Lower lobe of right lung (tissue), 2 donors: ENCODE measurements at regions not wholly inside any gene's neighbourhood (a gene's known extent, or its start where the extent isn't known, plus 50 kb on each side); places are given as distances from the start of the nearest gene placed in this dataset.

Experiments
- ATAC-seq, 2 donors: fragments of 200-7000 bp; cut with Tn5 transposase; one replicate each; pipeline ENCODE4 v1.9.1; 2020 to 2022; ENCODE audit warnings: mild to moderate bottlenecking in 2 of 2, moderate library complexity in 2 of 2
- DNase-seq: peaks from one replicate; pipeline ENCODE4 v3.0.0-alpha.2; 2020
- H3K27ac ChIP-seq: fragments of 200-600 bp; one replicate; pipeline ENCODE4 v1.8.0; 2022
- H3K27me3 ChIP-seq: fragments of 200-600 bp; one replicate; pipeline ENCODE4 v1.8.0; 2022; ENCODE audit warnings: low read depth
- H3K36me3 ChIP-seq: fragments of 200-600 bp; one replicate; pipeline ENCODE4 v1.8.0; 2022; ENCODE audit warnings: mild to moderate bottlenecking
- H3K4me1 ChIP-seq: fragments of 200-600 bp; one replicate; pipeline ENCODE4 v1.8.0; 2022
- H3K4me3 ChIP-seq: fragments of 200-600 bp; one replicate; pipeline ENCODE4 v1.8.0; 2022; ENCODE audit warnings: mild to moderate bottlenecking
- H3K9me3 ChIP-seq: fragments of 200-600 bp; one replicate; pipeline ENCODE4 v1.8.0; 2022
- intact Hi-C: fragments of 100-400 bp; cut with DNase I; formaldehyde crosslinking; loops from one replicate; pipeline ENCODE4 v1.11.0; 2022
- TF ChIP-seq, protein P1 (sequence below): fragments of 200-600 bp; IDR thresholded peaks from one replicate; pipeline ENCODE4 v1.8.0; 2022; ENCODE audit warnings: antibody characterized with exemption, mild to moderate bottlenecking
- donor health status: DM: no; HTN: yes; CAD: no; lungs with severe emphysema.

GRCh38 chr1:61605607-61606321 lies 119.2 kb downstream of the TM2D1 start:
- Histone ChIP-seq H3K4me1 (no peaks in the 10 kb centered on the region), H3K9me3 (no peaks in the 10 kb centered on the region), H3K27me3 (no peaks in the 10 kb centered on the region), H3K27ac (peak overlapping the region; percentile 69), H3K36me3 (no peaks in the 10 kb centered on the region), H3K4me3 (no peak overlapping the region)
- intact Hi-C loops: no loop called here
- DNase-seq (no peak), ATAC-seq (no peak)
- TF ChIP-seq, protein P1, sequence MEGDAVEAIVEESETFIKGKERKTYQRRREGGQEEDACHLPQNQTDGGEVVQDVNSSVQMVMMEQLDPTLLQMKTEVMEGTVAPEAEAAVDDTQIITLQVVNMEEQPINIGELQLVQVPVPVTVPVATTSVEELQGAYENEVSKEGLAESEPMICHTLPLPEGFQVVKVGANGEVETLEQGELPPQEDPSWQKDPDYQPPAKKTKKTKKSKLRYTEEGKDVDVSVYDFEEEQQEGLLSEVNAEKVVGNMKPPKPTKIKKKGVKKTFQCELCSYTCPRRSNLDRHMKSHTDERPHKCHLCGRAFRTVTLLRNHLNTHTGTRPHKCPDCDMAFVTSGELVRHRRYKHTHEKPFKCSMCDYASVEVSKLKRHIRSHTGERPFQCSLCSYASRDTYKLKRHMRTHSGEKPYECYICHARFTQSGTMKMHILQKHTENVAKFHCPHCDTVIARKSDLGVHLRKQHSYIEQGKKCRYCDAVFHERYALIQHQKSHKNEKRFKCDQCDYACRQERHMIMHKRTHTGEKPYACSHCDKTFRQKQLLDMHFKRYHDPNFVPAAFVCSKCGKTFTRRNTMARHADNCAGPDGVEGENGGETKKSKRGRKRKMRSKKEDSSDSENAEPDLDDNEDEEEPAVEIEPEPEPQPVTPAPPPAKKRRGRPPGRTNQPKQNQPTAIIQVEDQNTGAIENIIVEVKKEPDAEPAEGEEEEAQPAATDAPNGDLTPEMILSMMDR: no peak

- TF ChIP-seq, protein P1: no peak
- ATAC-seq (no peak), DNase-seq (no peak)
- Histone ChIP-seq H3K27ac (no peak overlapping the region), H3K4me1 (no peaks in the 10 kb centered on the region), H3K4me3 (no peak overlapping the region), H3K27me3 (no peaks in the 10 kb centered on the region), H3K9me3 (no peaks in the 10 kb centered on the region), H3K36me3 (no peaks in the 10 kb centered on the region)
- intact Hi-C loops: no loop called here
These were observed 120.3 kb downstream of the TM2D1 start for GRCh38 chr1:61604684-61605083.

DNA sequence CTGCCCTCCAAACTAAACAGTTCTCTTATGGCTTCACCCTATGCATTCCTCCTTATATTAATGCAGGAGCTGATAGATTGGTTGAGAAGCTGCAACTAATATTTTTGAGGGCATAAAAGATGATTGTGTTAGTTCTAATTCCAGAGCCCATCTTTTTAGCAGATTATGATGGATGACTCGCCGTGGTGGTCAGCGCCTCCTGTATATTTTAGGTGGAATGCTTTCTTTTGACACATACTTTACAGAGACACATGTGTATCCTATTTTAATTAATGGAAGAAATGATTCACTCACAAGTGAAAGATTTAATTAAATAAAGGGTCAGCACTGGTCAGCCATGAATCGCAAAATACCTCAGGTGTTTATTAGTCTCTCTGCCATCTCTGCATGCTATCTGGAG lies 120.7 kb downstream of the TM2D1 start:
- H3K9me3 ChIP-seq: no peaks in the 10 kb centered on the region
- no peaks in the 10 kb centered on the region for H3K27me3 ChIP-seq
- DNase-seq (no peak), ATAC-seq (no peak)
- TF ChIP-seq, protein P1: no peak
- H3K4me3 ChIP-seq: no peak overlapping the region
- H3K36me3 ChIP-seq: no peaks in the 10 kb centered on the region
- intact Hi-C loops: no loop called here
- no peak overlapping the region for H3K27ac ChIP-seq
- H3K4me1 ChIP-seq: no peaks in the 10 kb centered on the region

GRCh38 chr1:61602663-61603062 lies 122.3 kb downstream of the TM2D1 start:
- Histone ChIP-seq H3K9me3 (no peaks in the 10 kb centered on the region), H3K27me3 (no peaks in the 10 kb centered on the region), H3K4me3 (no peak overlapping the region), H3K27ac (no peak overlapping the region), H3K36me3 (no peaks in the 10 kb centered on the region), H3K4me1 (no peaks in the 10 kb centered on the region)
- no peak for DNase-seq
- TF ChIP-seq, protein P1: no peak
- intact Hi-C loops: no loop called here
- ATAC-seq: no peak

- no peak for ATAC-seq
- TF ChIP-seq, protein P1: no peak
These were observed 127.3 kb downstream of the TM2D1 start for GRCh38 chr1:61597601-61598000.

More at GRCh38 chr1:61597601-61598000, 127.3 kb downstream of the TM2D1 start:
- Histone ChIP-seq H3K4me3 (no peak overlapping the region), H3K27me3 (no peaks in the 10 kb centered on the region), H3K36me3 (no peaks in the 10 kb centered on the region), H3K27ac (no peak overlapping the region), H3K4me1 (no peaks in the 10 kb centered on the region), H3K9me3 (no peaks in the 10 kb centered on the region)
- DNase-seq: no peak
- intact Hi-C loops: no loop called here
